Vagina (tissue), 2 donors: ENCODE measurements at regions not wholly inside any gene's neighbourhood (a gene's known extent, or its start where the extent isn't known, plus 50 kb on each side); places are given as distances from the start of the nearest gene placed in this dataset.

Source experiments
- DNase-seq, 2 donors: peaks; one replicate each; pipeline ENCODE4 v3.0.0-alpha.2; 2017; ENCODE audit errors: extremely low spot score in 2 of 2
- H3K27ac ChIP-seq: fragments of 200-600 bp; sonication (generic); one replicate; pipeline ENCODE4 v1.5.1; 2019
- H3K27me3 ChIP-seq: fragments of 200-600 bp; sonication (generic); one replicate; pipeline ENCODE4 v1.5.1; 2019
- H3K36me3 ChIP-seq, 2 donors: fragments of 200-600 bp; sonication (generic); one replicate each; pipeline ENCODE4 v1.5.1; 2017 to 2019
- H3K4me1 ChIP-seq: fragments of 200-600 bp; sonication (generic); one replicate; pipeline ENCODE4 v1.5.1; 2019
- H3K4me3 ChIP-seq, 2 donors: fragments of 200-600 bp; sonication (generic); 1 replicate in 1 of 2; 2 replicates in 1 of 2; pipeline ENCODE4 v1.5.1; 2016 to 2019
- H3K9me3 ChIP-seq: fragments of 200-600 bp; sonication (generic); one replicate; pipeline ENCODE4 v1.5.1; 2019
- POLR2A ChIP-seq, 2 donors: fragments of 450-650 bp; IDR thresholded peaks; one replicate each; pipeline ENCODE4 v1.6.1; 2017; ENCODE audit warnings: antibody characterized with exemption in 2 of 2, mild to moderate bottlenecking in 2 of 2, moderate library complexity in 2 of 2
- POLR2AphosphoS5 ChIP-seq, 2 donors: sonication (generic); formaldehyde crosslinking; IDR thresholded peaks; one replicate each; pipeline ENCODE4 v1.9.0; 2017; ENCODE audit warnings: antibody characterized with exemption in 2 of 2, mild to moderate bottlenecking in 2 of 2, low read depth in 1 of 2; ENCODE audit not compliant: insufficient read depth in 1 of 2
- intact Hi-C: fragments of 100-400 bp; cut with DNase I; formaldehyde crosslinking; loops from one replicate; pipeline ENCODE4 v1.15.1; 2023
- TF ChIP-seq, protein P1 (sequence below), 3 experiments: fragments of 450-650 bp in 2 of 3; fragments of 200-600 bp in 1 of 3; sonication (generic) in 1 of 3; IDR thresholded peaks; one replicate each; pipeline ENCODE4 v1.5.1; 2017 to 2019; ENCODE audit warnings: antibody characterized with exemption in 3 of 3, mild to moderate bottlenecking in 2 of 3, moderate library complexity in 2 of 3

DNA sequence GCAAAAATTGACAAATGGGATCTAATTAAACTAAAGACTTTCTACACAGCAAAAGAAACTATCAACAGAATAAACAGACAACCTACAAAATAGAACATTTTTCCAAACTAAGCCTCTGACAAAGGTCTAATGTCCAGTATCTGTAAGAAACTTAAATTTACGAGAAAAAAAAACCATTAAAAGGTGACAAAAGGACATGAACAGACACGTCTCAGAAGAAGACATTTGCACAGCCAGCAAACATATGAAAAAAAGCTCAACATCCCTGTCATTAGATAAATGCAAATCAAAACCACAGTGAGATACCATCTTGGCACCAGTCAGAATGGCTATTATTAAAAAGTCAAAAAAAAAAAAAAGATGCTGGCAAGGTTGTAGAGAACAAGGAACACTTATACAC lies 70.6 kb upstream of the GRIK2 start:
- no peak for DNase-seq

DNA sequence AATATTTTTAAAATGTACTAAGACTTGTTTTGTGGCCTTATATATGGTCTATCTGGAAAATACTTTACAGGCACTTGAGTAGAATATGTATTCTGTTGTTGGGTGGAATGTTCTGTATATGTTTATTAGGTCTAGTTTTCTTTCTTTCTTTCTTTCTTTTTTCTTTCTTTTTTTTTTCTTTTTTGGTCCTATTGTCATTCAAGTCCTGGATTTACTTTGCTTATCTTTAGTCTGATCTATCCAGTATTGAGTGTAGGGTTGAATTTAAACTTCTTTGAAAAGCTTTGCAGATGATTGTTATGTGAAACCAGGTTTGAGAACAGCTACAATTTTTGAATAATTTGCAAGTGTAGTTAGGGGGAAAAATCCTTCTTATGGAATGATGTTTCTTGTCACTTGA lies 67.1 kb upstream of the GRIK2 start:
- Histone ChIP-seq H3K4me1 (no peaks in the 10 kb centered on the region), H3K27me3 (no peaks in the 10 kb centered on the region), H3K36me3 (no peaks in the 10 kb centered on the region), H3K4me3 (no peak overlapping the region), H3K27ac (no peak overlapping the region), H3K9me3 (no peaks in the 10 kb centered on the region)
- DNase-seq, result no peak
- intact Hi-C loops, result no loop called here
- TF ChIP-seq POLR2AphosphoS5 (IDR thresholded peaks at IDR 0.05; ENCODE audit: insufficient read depth in 1 of 2, low read depth in 1 of 2), result no peak
- TF ChIP-seq, protein P1, sequence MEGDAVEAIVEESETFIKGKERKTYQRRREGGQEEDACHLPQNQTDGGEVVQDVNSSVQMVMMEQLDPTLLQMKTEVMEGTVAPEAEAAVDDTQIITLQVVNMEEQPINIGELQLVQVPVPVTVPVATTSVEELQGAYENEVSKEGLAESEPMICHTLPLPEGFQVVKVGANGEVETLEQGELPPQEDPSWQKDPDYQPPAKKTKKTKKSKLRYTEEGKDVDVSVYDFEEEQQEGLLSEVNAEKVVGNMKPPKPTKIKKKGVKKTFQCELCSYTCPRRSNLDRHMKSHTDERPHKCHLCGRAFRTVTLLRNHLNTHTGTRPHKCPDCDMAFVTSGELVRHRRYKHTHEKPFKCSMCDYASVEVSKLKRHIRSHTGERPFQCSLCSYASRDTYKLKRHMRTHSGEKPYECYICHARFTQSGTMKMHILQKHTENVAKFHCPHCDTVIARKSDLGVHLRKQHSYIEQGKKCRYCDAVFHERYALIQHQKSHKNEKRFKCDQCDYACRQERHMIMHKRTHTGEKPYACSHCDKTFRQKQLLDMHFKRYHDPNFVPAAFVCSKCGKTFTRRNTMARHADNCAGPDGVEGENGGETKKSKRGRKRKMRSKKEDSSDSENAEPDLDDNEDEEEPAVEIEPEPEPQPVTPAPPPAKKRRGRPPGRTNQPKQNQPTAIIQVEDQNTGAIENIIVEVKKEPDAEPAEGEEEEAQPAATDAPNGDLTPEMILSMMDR (IDR thresholded peaks at IDR 0.05), result no peak
- no peak for TF ChIP-seq POLR2A (IDR thresholded peaks at IDR 0.05)

More for the DNA sequence above, 70.6 kb upstream of the GRIK2 start:
- H3K27ac ChIP-seq, result no peak overlapping the region
- TF ChIP-seq POLR2A (IDR thresholded peaks at IDR 0.05) (no peak), POLR2AphosphoS5 (IDR thresholded peaks at IDR 0.05; ENCODE audit: insufficient read depth in 1 of 2, low read depth in 1 of 2) (no peak)
- TF ChIP-seq, protein P1 (IDR thresholded peaks at IDR 0.05), result no peak
- H3K4me3 ChIP-seq, result no peak overlapping the region
- H3K4me1 ChIP-seq, result no peaks in the 10 kb centered on the region
- H3K36me3 ChIP-seq, result no peaks in the 10 kb centered on the region
- H3K27me3 ChIP-seq, result no peaks in the 10 kb centered on the region
- no peaks in the 10 kb centered on the region for H3K9me3 ChIP-seq
- intact Hi-C loops, result no loop called here

DNA sequence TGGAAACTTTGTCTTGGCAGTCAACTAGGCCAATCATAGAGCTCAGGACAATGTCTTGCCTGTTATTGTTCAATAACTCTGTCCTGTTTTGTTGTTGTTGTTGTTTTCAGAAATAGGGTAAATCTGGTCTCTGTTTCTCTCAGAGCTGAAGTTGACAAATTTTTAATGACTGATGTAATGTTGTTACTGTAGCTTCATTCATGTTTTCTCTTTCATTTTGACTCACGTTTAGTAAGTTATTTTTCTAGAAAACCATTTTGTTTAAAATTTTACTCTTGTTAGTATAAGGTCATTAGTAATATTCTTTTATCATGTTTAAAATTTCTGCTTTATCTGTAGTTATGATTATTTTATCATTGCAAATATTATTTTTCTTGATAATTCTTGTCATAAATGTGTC lies 51.6 kb upstream of the GRIK2 start:
- Histone ChIP-seq H3K27ac (no peak overlapping the region), H3K36me3 (no peaks in the 10 kb centered on the region), H3K27me3 (no peaks in the 10 kb centered on the region), H3K4me3 (no peak overlapping the region), H3K4me1 (no peaks in the 10 kb centered on the region), H3K9me3 (no peaks in the 10 kb centered on the region)
- intact Hi-C loops, result no loop called here
- no peak for DNase-seq
- TF ChIP-seq, protein P1 (IDR thresholded peaks at IDR 0.05), result no peak
- TF ChIP-seq POLR2A (IDR thresholded peaks at IDR 0.05), result no peak
- no peak for TF ChIP-seq POLR2AphosphoS5 (IDR thresholded peaks at IDR 0.05; ENCODE audit: insufficient read depth in 1 of 2, low read depth in 1 of 2)
